ENCODE measurements at regions not wholly inside any gene's neighbourhood (a gene's known extent, or its start where the extent isn't known, plus 50 kb on each side); places are given as distances from the start of the nearest gene placed in this dataset.
"Not testable (repeated sequence)": the region's sequence is repeated elsewhere in the genome, so short reads cannot be mapped to it uniquely, and the experiment has no call there.

DNA sequence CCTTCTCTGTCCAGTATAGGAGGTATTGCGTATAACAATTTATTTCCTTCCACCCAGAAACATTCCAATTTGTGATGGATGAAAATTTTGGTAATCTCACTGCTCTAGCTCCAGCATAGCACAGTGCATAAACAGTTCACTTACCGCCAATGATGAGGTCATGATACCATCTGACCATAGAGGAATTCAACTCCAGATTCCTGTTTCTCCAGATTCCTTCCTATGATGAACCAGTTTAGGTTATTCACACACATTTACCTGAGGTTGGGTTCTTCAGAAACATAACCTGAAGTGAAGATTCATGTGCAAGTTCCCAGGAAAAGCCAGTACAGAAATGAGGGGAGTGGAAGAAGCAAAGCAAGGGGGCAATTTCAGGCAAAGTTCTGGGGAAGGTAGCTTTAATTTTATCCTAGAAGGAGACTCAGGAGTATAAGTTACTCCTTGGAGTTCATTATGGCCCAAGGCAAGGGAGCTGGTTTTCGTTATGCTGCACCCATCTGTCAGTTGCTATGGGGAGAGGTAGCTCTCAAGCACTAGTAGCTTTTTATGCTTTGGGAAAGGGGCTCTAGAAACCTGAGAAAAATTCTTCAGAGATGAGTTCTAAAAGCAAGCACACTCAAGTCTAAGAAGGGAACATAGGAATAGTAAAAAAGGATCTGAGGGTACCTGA is 121.6 kb downstream of the CASP12 start:
- DNase-seq (ENCODE audit: low read depth in 2 of 2), result no peak

DNA sequence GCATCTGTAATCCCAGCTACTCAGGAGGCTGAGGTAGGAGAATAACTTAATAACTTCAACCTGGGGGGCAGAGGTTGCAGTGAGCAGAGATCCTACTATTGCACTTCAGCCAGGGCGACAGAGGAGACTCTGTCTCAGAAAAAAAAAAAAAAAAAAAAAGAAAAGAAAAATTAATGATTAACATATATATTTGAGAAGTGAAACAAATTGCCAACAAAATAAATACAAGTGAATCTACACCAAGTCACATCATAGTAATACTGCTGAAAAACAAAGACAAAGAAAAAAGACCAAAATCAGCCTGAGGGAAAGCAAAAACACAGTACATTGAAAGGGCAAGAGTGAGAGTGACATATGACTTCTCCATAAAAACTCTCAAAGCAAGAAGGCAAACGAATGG is 123.7 kb downstream of the CASP12 start:
- DNase-seq (ENCODE audit: low read depth in 2 of 2), result no peak

- DNase-seq (ENCODE audit: low read depth in 2 of 2), result no peak
Observed at GRCh38 chr11:104772806-104773241, 125.4 kb downstream of the CASP12 start.

DNA sequence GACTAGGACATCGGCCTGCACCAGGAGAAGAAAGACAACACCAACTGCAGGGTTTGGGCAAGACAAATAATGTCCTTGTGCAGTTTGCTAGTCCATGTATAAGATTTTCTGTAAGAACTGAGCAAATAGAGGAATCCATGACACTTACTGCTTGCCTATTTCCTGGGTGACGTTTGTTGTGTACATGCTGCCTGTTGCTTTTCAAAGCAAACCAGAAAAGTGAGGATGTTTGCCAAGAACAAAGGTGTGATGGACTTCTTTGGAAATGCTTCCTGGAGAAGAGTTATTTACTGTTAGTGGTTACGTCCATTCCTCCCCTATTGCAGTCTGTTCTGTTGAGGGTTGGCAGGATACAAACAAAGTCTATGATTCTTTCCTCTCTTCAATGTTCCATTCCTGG is 126.5 kb downstream of the CASP12 start:
- DNase-seq (ENCODE audit: low read depth in 2 of 2), result no peak

DNA sequence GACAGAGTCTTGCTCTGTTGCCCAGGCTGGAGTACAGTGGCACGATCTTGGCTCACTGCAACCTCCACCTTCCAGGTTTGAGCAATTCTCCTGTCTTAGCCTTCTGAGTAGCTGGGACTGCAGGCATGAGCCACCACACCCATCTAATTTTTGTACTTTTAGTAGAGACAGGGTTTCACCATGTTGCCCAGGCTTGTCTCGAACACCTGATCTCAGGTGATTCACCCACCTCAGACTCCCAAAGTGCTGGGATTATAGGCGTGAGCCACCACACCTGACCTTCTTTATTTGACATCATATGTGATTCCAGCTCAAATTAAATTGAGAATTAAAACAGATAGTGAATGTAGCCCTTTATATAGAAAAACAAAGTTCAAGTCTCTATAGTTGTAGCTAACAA is 127.2 kb downstream of the CASP12 start:
- DNase-seq (ENCODE audit: low read depth in 2 of 2), result not testable (repeated sequence)

- no peak for DNase-seq (ENCODE audit: low read depth in 2 of 2)
Observed at GRCh38 chr11:104765401-104766095, 132.7 kb downstream of the CASP12 start.

DNA sequence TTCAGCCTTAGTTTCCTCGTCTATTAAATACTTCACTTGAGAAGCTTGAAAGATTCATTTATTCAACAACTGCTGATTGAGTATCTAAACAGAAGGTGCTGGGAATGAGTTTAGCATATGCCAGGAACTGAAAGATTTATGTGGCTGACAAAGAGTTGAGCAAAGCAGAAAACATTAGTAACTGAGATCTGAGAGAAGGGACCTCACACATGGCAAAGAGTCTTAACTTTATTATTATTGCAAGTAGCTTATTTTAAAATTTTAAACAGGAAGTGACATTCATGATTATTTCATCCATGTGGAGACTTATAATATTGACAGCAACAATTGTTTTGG is 133.6 kb downstream of the CASP12 start:
- no peak for DNase-seq (ENCODE audit: low read depth in 2 of 2)

GRCh38 chr11:104763930-104764709 is 134.1 kb downstream of the CASP12 start:
- DNase-seq (ENCODE audit: low read depth in 2 of 2), result no peak

DNA sequence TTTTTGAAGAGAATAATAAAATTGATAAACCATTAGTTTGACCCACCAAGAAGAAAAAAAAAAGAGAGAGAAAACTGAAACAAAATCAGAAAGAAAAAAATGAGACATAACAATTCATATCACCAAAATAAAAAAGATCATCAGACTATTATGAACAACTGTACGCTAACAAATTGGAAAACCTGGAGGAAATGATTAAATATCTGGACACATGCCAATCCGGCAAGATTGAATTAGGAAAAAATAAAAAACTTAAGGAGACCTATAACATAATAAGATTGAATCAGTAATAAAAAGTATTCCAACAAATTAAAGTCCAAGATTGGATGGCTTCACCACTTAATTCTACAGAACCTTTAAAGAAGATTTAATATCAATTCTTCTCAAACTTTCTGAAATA is 136.7 kb downstream of the CASP12 start:
- no peak for DNase-seq (ENCODE audit: low read depth in 2 of 2)

GRCh38 chr11:104759464-104759863 is 138.8 kb downstream of the CASP12 start:
- no peak for DNase-seq (ENCODE audit: low read depth in 2 of 2)

DNA sequence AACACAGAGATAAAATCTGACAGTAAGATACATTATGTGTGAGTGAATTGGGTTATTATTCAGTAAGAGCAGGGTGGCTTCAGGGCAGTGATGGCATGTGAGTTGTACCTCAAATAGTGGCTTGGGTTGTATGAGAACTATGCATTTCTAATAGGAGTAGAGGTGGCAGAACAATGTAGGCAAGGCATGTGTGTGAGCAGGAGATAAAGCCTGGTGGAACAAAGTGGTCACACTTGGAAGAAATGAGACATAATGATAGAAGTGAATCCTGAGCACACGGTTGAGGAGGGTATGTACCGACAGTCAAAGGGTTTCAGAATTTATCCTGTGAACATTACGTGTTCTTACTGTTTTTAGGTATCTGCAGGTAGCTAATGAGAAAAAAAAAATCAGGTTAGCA is 159.3 kb downstream of the CASP12 start:
- DNase-seq (ENCODE audit: low read depth in 2 of 2), result no peak

GRCh38 chr11:104738208-104738607 is 160.1 kb downstream of the CASP12 start:
- no peak for DNase-seq (ENCODE audit: low read depth in 2 of 2)

GRCh38 chr11:104736502-104736901 is 161.8 kb downstream of the CASP12 start:
- no peak for DNase-seq (ENCODE audit: low read depth in 2 of 2)

DNA sequence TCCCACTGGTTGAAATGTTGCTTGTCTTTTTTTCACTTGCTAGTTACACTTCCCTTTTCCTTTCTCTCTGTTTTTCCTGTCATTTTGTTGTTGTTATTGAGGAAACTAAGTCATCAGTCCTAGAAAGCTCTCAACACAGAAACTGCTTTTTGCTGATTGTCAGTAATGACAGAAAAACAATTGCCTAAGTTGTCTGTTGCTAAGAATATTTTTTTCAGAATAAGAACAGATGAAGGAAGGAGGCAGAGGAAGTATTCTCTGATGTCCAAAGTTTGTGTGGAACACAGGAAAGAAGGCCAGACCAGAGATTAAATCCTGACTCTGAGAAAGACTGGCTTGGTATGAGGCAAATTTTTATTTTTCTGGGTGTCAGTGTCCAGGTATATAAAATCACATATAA is 163.3 kb downstream of the CASP12 start:
- no peak for DNase-seq (ENCODE audit: low read depth in 2 of 2)

- DNase-seq (ENCODE audit: low read depth in 2 of 2), result peak in 1 of 2 donors; percentile 4
Observed at GRCh38 chr11:104731890-104732289, 166.4 kb downstream of the CASP12 start.

DNA sequence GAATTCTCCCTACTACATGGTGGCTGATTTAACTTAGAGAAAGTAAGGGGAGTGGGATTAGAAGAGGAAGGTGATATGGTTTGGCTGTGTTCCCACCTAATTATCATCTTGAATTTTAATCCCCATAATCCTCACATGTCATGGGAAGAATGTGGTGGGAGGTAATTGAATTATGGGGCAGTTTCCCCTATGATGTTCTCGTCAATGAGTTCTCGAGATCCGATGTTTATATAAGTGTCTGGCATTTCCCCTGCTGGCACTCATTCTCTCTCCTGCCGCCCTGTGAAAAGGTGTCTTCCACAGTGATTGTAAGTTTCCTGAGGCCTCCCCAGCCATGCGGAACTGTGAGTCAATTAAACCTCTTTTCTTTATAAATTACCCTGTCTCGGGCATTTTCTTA is 169.3 kb downstream of the CASP12 start:
- no peak for DNase-seq (ENCODE audit: low read depth in 2 of 2)

DNA sequence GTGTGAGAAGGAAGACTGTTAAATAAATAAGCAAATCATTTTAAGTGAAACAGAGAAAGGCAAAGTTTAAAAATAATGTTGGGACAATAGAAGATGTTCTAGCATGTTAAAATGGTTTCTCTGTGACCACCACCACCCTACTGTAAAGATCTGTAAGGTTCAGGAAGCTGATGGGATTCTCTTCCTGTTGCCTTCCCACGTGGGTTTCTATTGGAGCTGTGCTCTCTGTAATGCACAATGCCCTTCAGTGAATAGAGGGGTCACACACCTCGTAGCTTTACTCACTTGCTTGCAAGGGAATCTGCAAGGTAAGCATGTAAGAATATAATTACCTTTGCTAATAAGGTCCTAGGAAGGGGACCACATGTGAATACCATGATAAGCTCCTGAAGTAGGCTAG is 170.5 kb downstream of the CASP12 start:
- no peak for DNase-seq (ENCODE audit: low read depth in 2 of 2)

- no peak for DNase-seq (ENCODE audit: low read depth in 2 of 2)
Observed at GRCh38 chr11:104727095-104727494, 171.2 kb downstream of the CASP12 start.

GRCh38 chr11:104725796-104726408 is 172.4 kb downstream of the CASP12 start:
- DNase-seq (ENCODE audit: low read depth in 2 of 2), result no peak

DNA sequence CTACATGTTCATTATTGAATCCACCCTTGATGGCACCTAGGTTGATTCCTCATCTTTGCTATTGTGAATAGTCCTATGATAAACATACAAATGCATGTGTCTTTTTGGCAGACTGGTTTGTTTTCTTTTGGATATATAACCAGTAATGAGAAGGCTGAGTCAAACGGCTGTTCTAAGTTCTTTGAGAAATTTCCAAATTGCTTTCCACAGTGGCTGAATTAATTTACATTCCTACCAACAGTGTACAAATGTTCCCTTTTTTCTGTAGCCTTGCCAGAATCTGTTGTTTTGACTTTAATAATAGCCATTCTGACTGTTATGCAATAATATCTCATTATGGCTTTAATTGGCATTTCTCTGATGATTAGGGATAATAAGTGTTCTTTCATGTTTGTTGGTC is 184.9 kb downstream of the CASP12 start:
- DNase-seq (ENCODE audit: low read depth in 2 of 2), result no peak

DNA sequence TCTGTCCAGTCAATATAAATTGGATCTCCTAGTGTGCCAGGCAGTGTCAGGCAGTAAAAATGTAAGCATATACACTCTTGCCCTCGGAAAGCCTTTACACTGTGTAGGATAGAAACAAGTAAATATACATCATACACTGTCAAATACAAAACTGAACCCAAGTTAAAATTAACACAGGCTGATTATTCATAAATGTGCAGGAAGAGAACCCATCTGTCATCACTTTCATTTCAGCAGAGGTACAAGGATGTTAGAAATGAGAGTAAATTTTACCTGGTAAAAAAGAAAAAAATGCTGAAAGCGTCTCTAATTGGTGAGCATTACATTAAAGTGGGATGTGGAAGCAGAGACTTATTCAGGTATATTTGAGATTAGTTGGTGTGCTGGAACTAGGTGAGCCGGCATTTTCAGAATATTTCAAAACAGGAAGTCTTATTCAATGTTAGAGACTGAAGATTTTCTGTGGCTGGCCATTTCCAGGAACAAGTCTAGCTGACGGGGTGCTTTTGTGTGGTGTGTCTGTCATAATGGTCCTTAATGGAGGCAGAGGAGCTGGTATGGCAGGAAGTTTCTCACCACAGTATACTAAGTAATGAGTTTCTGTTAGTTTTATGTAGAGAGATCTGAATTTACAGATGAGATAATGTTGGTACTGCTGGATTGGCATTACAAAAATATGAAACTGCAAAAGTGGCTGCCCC is 192.6 kb downstream of the CASP12 start:
- DNase-seq (ENCODE audit: low read depth in 2 of 2), result peak; percentile 56 to 57

- DNase-seq (ENCODE audit: low read depth in 2 of 2), result no peak
Observed at GRCh38 chr11:104704888-104705287, 193.4 kb downstream of the CASP12 start.

All from stimulated activated CD8-positive, alpha-beta memory T cell treated with anti-CD3 and anti-CD28 coated beads, Interleukin-15, amount 100 ng/mL, for 48 hours (primary cell).